SK-N-SH (cell line): ENCODE measurements at regions not wholly inside any gene's neighbourhood (a gene's known extent, or its start where the extent isn't known, plus 50 kb on each side); places are given as distances from the start of the nearest gene placed in this dataset.

Source experiments
- CTCF ChIP-seq: fragments of 200-600 bp; sonication (generic); IDR thresholded peaks from 2 replicates; pipeline ENCODE4 v1.6.1; 2017; ENCODE audit warnings: antibody characterized with exemption, mild to moderate bottlenecking, moderate library complexity
- EZH2phosphoT487 ChIP-seq: fragments of 200-600 bp; sonication (generic); IDR thresholded peaks from 2 replicates; pipeline ENCODE4 v1.6.1; 2017; ENCODE audit warnings: low read depth, mixed run types, mild to moderate bottlenecking, antibody characterized with exemption, moderate library complexity, borderline replicate concordance
- IRF3 ChIP-seq: fragments of 150-350 bp; IDR thresholded peaks from 2 replicates; pipeline ENCODE4 v1.6.1; 2016; ENCODE audit warnings: mild to moderate bottlenecking, low read depth, low read length
- MAX ChIP-seq: IDR thresholded peaks from 2 replicates; pipeline ENCODE4 v1.4.0; 2012; ENCODE audit warnings: low read depth
- PBX3 ChIP-seq: IDR thresholded peaks from 2 replicates; pipeline ENCODE4; 2012
- POLR2AphosphoS5 ChIP-seq: IDR thresholded peaks from 2 replicates; pipeline ENCODE4 v1.6.1; 2012; ENCODE audit warnings: low read depth, low read length
- RFX5 ChIP-seq: IDR thresholded peaks from 2 replicates; pipeline ENCODE4 v1.6.1; 2012; ENCODE audit warnings: mild to moderate bottlenecking, improper control_type of control experiment, low read length
- RXRA ChIP-seq: IDR thresholded peaks from 2 replicates; pipeline ENCODE4 v1.4.0; 2012; ENCODE audit warnings: low read depth, mild to moderate bottlenecking, borderline replicate concordance
- SIN3A ChIP-seq: IDR thresholded peaks from 2 replicates; pipeline ENCODE4 v1.6.1; 2012; ENCODE audit warnings: low read depth, mild to moderate bottlenecking, low read length, moderate library complexity, borderline replicate concordance
- TAF1 ChIP-seq: IDR thresholded peaks from 2 replicates; pipeline ENCODE4 v1.6.1; 2012; ENCODE audit warnings: low read depth, mild to moderate bottlenecking, low read length, moderate library complexity, borderline replicate concordance
- USF1 ChIP-seq: IDR thresholded peaks from 2 replicates; pipeline ENCODE4 v1.4.0; 2012; ENCODE audit warnings: low read depth, borderline replicate concordance
- USF2 ChIP-seq: fragments of 150-350 bp; IDR thresholded peaks from 2 replicates; pipeline ENCODE4 v1.6.1; 2017; ENCODE audit warnings: antibody characterized with exemption, low read length, low read depth, borderline replicate concordance
- YY1 ChIP-seq: IDR thresholded peaks from 2 replicates; pipeline ENCODE4 v1.4.0; 2012; ENCODE audit warnings: low read depth, mild to moderate bottlenecking
- ZBTB33 ChIP-seq: IDR thresholded peaks from 2 replicates; pipeline ENCODE4 v1.4.0; 2012; ENCODE audit warnings: low read depth, borderline replicate concordance

- TF ChIP-seq ZBTB33 (no peak), CTCF (peak; percentile 56), POLR2AphosphoS5 (no peak), TAF1 (no peak), USF2 (no peak), MAX (no peak), RFX5 (no peak), USF1 (no peak), SIN3A (no peak), EZH2phosphoT487 (no peak), IRF3 (no peak), RXRA (no peak), YY1 (no peak), PBX3 (no peak)
These were observed 187.4 kb upstream of the TEX13C start for GRCh38 chrX:125132274-125132673.
